Endodermal cell (in vitro differentiated cells): ENCODE measurements at regions not wholly inside any gene's neighbourhood (a gene's known extent, or its start where the extent isn't known, plus 50 kb on each side); places are given as distances from the start of the nearest gene placed in this dataset.

Experiments
- DNase-seq: peaks from one replicate; pipeline ENCODE4 v3.0.0-alpha.2; 2017
- H3K27ac ChIP-seq: 2 replicates; pipeline ENCODE4 v1.5.1; 2013; ENCODE audit warnings: mild to moderate bottlenecking, low read depth, low read length, moderate library complexity
- H3K27me3 ChIP-seq: 2 replicates; pipeline ENCODE4 v1.6.1; 2013; ENCODE audit warnings: mild to moderate bottlenecking, low read length, moderate library complexity; ENCODE audit not compliant: insufficient read depth, control insufficient read depth, poor library complexity, severe bottlenecking
- H3K36me3 ChIP-seq: 2 replicates; pipeline ENCODE4 v1.7.0; 2013; ENCODE audit warnings: mild to moderate bottlenecking, low read length, moderate library complexity; ENCODE audit not compliant: control insufficient read depth, insufficient read depth
- H3K4me1 ChIP-seq: one replicate; pipeline ENCODE4 v1.7.0; 2013; ENCODE audit warnings: low read length; ENCODE audit not compliant: control insufficient read depth, insufficient read depth
- H3K4me3 ChIP-seq: 2 replicates; pipeline ENCODE4 v1.5.1; 2013; ENCODE audit warnings: mild to moderate bottlenecking, low read length, moderate library complexity
- H3K9ac ChIP-seq: 2 replicates; pipeline ENCODE4 v1.6.1; 2013; ENCODE audit warnings: mild to moderate bottlenecking, low read length, moderate library complexity; ENCODE audit not compliant: poor library complexity, severe bottlenecking; ENCODE audit errors: extremely low read depth
- H3K9me3 ChIP-seq: 2 replicates; pipeline ENCODE4 v1.6.1; 2013; ENCODE audit warnings: mild to moderate bottlenecking, low read length, moderate library complexity; ENCODE audit not compliant: control insufficient read depth
- H3K27ac Mint-ChIP-seq: 2 replicates; pipeline ENCODE4 v1.8.0; 2020; ENCODE audit warnings: mixed read lengths
- H3K27me3 Mint-ChIP-seq: 2 replicates; pipeline ENCODE4 v1.8.0; 2021; ENCODE audit warnings: mild to moderate bottlenecking, mixed read lengths; ENCODE audit not compliant: insufficient read depth
- H3K36me3 Mint-ChIP-seq: 2 replicates; pipeline ENCODE4 v1.8.0; 2020; ENCODE audit warnings: low read depth, mixed read lengths
- H3K4me1 Mint-ChIP-seq: 2 replicates; pipeline ENCODE4 v1.8.0; 2020; ENCODE audit warnings: mixed read lengths
- H3K4me3 Mint-ChIP-seq: 2 replicates; pipeline ENCODE4 v1.8.0; 2020; ENCODE audit warnings: mild to moderate bottlenecking, moderate library complexity, mixed read lengths
- H3K9me3 Mint-ChIP-seq: 2 replicates; pipeline ENCODE4 v1.8.0; 2020; ENCODE audit warnings: mild to moderate bottlenecking, mixed read lengths
- WGBS, 2 experiments: methylation state at CpG; one replicate each; pipeline versions ENCODE4 v1.1.5 to v1.1.7; 2013; ENCODE audit warnings: missing lambda C conversion rate in 2 of 2, mixed read lengths in 1 of 2; ENCODE audit not compliant: insufficient coverage in 1 of 2, insufficient read length in 1 of 2; 5-methylcytosine and 5-hydroxymethylcytosine counted together
- TF ChIP-seq, protein P1 (sequence below): fragments of 200-600 bp; sonication (generic); conservative IDR thresholded peaks from 2 replicates; pipeline ENCODE4 v1.5.0; 2021; ENCODE audit warnings: antibody characterized with exemption, mild to moderate bottlenecking

GRCh38 chr9:79292731-79293280, 279.0 kb upstream of the TLE4 start:
- H3K27me3 ChIP-seq = no peaks in the 10 kb centered on the region
- H3K27me3 Mint-ChIP-seq = no peaks in the 10 kb centered on the region
- peaks cover 6% of the 10 kb centered on the region for H3K4me1 Mint-ChIP-seq
- no peak for DNase-seq
- H3K36me3 ChIP-seq = no peaks in the 10 kb centered on the region
- peaks cover 2% of the 10 kb centered on the region for H3K4me1 ChIP-seq
- H3K9me3 Mint-ChIP-seq = no peaks in the 10 kb centered on the region
- TF ChIP-seq, protein P1, sequence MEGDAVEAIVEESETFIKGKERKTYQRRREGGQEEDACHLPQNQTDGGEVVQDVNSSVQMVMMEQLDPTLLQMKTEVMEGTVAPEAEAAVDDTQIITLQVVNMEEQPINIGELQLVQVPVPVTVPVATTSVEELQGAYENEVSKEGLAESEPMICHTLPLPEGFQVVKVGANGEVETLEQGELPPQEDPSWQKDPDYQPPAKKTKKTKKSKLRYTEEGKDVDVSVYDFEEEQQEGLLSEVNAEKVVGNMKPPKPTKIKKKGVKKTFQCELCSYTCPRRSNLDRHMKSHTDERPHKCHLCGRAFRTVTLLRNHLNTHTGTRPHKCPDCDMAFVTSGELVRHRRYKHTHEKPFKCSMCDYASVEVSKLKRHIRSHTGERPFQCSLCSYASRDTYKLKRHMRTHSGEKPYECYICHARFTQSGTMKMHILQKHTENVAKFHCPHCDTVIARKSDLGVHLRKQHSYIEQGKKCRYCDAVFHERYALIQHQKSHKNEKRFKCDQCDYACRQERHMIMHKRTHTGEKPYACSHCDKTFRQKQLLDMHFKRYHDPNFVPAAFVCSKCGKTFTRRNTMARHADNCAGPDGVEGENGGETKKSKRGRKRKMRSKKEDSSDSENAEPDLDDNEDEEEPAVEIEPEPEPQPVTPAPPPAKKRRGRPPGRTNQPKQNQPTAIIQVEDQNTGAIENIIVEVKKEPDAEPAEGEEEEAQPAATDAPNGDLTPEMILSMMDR = no peak
- no peaks in the 10 kb centered on the region for H3K9me3 ChIP-seq
- H3K36me3 Mint-ChIP-seq = no peaks in the 10 kb centered on the region
- H3K27ac ChIP-seq = no peak overlapping the region
- no peak overlapping the region for H3K9ac ChIP-seq
- H3K27ac Mint-ChIP-seq = no peak overlapping the region
- H3K4me3 Mint-ChIP-seq = no peak overlapping the region
- H3K4me3 ChIP-seq = no peak overlapping the region
- 90 to 92% methylated on average over 1 of the region's 1 CpG for WGBS, 2 experiments

GRCh38 chr9:79300068-79300467, 271.7 kb upstream of the TLE4 start:
- no peak for DNase-seq
- H3K27me3 ChIP-seq = no peaks in the 10 kb centered on the region
- peaks cover 15% of the 10 kb centered on the region for H3K4me1 ChIP-seq
- no peak overlapping the region for H3K27ac ChIP-seq
- H3K27me3 Mint-ChIP-seq = no peaks in the 10 kb centered on the region
- H3K9me3 ChIP-seq = no peaks in the 10 kb centered on the region
- peaks cover 23% of the 10 kb centered on the region for H3K4me1 Mint-ChIP-seq
- H3K9me3 Mint-ChIP-seq = no peaks in the 10 kb centered on the region
- no peak overlapping the region for H3K9ac ChIP-seq
- no peaks in the 10 kb centered on the region for H3K36me3 ChIP-seq
- WGBS, 2 experiments = 81 to 92% methylated on average over 2 to 6 of the region's 6 CpGs
- H3K27ac Mint-ChIP-seq = no peak overlapping the region
- H3K36me3 Mint-ChIP-seq = no peaks in the 10 kb centered on the region
- TF ChIP-seq, protein P1 = no peak
- no peak overlapping the region for H3K4me3 ChIP-seq
- no peak overlapping the region for H3K4me3 Mint-ChIP-seq

GRCh38 chr9:79301085-79301484, 270.7 kb upstream of the TLE4 start:
- H3K9ac ChIP-seq = no peak overlapping the region
- H3K27me3 ChIP-seq = no peaks in the 10 kb centered on the region
- no peak overlapping the region for H3K27ac ChIP-seq
- Mint-ChIP-seq H3K27me3 (no peaks in the 10 kb centered on the region), H3K27ac (no peak overlapping the region), H3K4me3 (no peak overlapping the region), H3K9me3 (no peaks in the 10 kb centered on the region), H3K4me1 (peaks cover 23% of the 10 kb centered on the region), H3K36me3 (no peaks in the 10 kb centered on the region)
- H3K4me1 ChIP-seq = peaks cover 15% of the 10 kb centered on the region
- H3K9me3 ChIP-seq = no peaks in the 10 kb centered on the region
- TF ChIP-seq, protein P1 = no peak
- WGBS, 2 experiments = 26 to 60% methylated on average over 2 of the region's 2 CpGs
- H3K36me3 ChIP-seq = no peaks in the 10 kb centered on the region
- no peak for DNase-seq
- H3K4me3 ChIP-seq = no peak overlapping the region
